ENCODE measurements at regions not wholly inside any gene's neighbourhood (a gene's known extent, or its start where the extent isn't known, plus 50 kb on each side); places are given as distances from the start of the nearest gene placed in this dataset.

DNA sequence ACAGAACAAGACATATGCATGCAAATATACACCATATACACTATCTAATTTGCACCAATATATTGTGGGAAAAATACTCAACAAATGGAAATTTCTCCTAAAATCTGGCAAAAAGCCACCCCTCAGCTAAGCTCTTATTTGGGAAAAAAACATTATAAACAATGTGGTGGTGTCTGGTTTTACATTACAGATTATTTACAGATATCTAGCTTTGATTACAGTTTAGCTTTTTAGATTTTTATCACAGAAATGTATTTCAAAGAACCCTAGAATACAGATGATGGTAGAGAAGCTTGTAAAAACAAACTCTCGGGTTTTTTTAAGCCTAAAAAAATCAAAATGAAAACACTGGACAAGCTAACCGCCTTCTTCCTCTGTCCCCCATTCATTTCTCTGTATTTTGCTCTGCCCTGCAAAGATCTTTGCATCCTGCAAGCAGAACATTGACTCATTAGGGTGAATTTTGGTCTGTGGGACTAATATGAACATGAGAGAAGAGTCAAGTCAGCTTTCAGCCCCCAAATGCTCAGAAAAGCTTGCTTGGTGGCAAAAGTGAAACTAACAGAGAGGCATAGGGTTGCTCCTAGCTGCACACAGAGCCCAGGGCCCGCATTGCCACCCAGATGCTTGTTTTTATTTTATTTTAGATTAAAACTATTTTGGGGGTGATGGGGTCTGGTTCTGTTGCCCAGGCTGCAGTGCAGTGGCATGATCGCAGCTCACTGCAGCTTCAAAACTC lies 88.8 kb upstream of the LYZL1 start:
- Histone ChIP-seq H3K27ac (no peak overlapping the region), H3K4me3 (no peak overlapping the region)
- TF ChIP-seq, protein P1, sequence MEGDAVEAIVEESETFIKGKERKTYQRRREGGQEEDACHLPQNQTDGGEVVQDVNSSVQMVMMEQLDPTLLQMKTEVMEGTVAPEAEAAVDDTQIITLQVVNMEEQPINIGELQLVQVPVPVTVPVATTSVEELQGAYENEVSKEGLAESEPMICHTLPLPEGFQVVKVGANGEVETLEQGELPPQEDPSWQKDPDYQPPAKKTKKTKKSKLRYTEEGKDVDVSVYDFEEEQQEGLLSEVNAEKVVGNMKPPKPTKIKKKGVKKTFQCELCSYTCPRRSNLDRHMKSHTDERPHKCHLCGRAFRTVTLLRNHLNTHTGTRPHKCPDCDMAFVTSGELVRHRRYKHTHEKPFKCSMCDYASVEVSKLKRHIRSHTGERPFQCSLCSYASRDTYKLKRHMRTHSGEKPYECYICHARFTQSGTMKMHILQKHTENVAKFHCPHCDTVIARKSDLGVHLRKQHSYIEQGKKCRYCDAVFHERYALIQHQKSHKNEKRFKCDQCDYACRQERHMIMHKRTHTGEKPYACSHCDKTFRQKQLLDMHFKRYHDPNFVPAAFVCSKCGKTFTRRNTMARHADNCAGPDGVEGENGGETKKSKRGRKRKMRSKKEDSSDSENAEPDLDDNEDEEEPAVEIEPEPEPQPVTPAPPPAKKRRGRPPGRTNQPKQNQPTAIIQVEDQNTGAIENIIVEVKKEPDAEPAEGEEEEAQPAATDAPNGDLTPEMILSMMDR (IDR thresholded peaks at IDR 0.05): no peak
- DNase-seq (ENCODE audit: low spot score): no peak

DNA sequence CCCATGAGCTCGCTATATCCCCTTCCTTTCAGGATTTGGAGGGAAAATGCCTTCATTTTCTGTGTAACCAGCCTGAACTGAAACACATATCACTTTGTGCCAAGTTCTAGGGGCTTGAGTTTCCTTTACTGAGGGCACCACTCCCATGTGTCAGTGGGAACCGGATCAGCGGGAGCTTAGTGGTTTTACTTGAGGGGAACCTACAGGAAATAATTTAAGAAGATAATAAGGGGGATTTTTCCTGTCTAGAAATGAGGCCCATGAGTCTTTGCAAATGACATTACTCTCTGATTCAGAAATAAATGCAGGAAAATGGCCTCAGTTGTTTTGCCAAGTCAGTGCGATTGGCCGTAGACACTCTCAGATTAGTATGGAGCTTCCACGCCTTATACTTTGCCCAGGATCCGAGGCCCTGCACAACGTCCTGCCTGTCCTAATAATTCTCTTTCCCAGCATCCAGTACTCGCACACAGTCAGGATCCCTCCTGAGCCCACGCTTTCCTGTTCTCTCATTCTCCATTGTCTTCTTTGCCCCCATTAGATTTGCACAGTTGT lies 86.4 kb upstream of the LYZL1 start:
- TF ChIP-seq, protein P1 (IDR thresholded peaks at IDR 0.05): no peak
- H3K4me3 ChIP-seq: no peak overlapping the region
- no peak for DNase-seq (ENCODE audit: low spot score)
- H3K27ac ChIP-seq: no peak overlapping the region

DNA sequence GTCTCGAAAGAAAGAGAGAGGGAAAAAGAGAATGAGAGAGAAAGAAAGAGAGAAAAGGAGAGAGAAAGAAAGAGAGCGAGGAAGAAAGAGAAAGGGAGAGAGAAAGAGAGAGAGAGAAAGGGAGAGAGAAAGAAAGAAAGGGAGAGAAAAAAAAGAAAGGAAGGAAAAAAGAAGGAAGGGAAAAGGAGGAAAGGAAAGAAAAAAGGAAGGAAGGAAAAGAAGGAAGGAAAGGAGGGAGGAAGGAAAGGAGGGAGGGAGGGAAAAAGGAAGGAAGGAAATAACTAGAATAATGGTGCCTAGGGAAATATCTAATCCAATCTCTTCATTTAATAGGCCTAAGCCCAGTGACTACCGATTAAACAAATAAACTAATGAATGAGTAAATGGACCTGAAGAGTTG lies 85.4 kb upstream of the LYZL1 start:
- Histone ChIP-seq H3K4me3 (no peak overlapping the region), H3K27ac (no peak overlapping the region)
- TF ChIP-seq, protein P1 (IDR thresholded peaks at IDR 0.05): no peak
- DNase-seq (ENCODE audit: low spot score): no peak

DNA sequence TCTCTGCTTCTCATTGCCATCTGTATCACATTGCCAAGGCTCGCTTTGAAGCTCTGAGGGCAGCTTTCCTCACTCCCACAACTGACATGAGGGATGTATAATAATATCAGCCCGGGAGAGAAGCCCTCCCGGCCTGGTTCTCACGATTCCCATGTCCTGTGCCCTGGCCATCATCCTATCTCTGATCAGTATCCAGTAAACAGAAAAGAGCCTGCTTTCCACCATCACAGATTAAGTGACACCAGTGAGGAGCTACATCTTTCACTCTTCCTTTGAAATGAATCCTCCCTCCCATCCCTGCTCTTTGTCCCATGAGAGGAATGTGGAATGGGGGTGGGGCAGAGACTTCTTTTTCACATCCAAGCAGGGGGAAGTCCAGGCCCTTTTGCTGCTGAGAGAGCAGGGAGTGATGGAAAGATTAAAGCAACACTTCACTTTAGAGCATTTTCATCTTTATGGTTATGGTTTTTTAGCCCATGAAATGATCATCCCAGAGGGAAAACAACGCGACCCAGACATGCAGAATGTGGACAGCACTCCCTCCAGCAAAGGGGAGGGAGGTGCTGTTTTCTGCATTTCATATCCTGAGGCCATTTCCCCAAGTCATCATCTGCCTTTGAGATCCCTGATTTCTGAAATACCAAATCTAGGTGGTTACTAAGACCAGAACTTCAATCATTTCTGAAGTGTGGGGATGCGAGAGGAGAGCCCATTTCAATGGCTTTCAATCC lies 84.6 kb upstream of the LYZL1 start:
- Histone ChIP-seq H3K4me3 (no peak overlapping the region), H3K27ac (no peak overlapping the region)
- TF ChIP-seq, protein P1 (IDR thresholded peaks at IDR 0.05): no peak
- DNase-seq (ENCODE audit: low spot score): no peak

DNA sequence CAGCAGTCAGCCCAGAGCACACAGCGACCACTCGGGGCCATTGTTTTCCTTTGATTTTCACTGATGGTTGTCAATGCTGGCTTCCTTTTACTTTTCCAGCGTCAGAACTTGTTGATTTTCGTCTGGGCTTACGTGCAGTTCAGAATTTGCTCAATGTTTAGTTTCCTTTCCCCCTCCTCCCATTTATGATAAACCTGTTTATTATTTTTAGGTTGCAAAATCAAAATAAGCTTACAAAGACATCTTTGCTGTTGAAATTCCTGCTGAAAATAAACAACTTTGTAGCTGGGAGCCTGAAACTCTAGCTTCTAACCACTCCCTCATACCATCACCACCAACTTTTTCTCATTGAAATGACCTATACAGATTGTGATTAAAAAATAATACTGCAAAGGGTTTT lies 83.1 kb upstream of the LYZL1 start:
- Histone ChIP-seq H3K27ac (no peak overlapping the region), H3K4me3 (no peak overlapping the region)
- no peak for DNase-seq (ENCODE audit: low spot score)
- TF ChIP-seq, protein P1 (IDR thresholded peaks at IDR 0.05): no peak

DNA sequence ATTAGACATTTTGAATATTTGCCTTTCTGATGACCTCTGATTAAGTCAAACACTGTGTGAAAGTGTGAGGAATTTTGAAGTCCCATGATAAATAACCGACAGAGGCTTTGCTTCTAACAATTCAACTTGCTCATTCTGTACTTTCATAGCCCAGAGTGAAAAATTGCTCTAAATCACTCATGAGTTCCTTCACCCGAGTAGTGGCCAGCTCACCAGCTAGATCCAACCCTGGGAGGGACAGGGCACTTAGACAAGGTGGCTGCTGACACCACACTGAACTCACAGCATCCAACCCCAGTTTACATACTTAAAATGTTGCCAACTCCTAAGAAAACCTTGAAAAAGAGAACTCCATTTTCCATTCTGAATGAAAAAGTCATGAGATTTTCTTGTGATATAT lies 80.0 kb upstream of the LYZL1 start:
- DNase-seq (ENCODE audit: low spot score): no peak
- no peak overlapping the region for H3K4me3 ChIP-seq
- TF ChIP-seq, protein P1 (IDR thresholded peaks at IDR 0.05): no peak

More for the DNA sequence above, 80.0 kb upstream of the LYZL1 start:
- no peak overlapping the region for H3K27ac ChIP-seq
